GM21447 (cell line): ENCODE measurements at regions not wholly inside any gene's neighbourhood (a gene's known extent, or its start where the extent isn't known, plus 50 kb on each side); places are given as distances from the start of the nearest gene placed in this dataset.
"Not testable (repeated sequence)": the region's sequence is repeated elsewhere in the genome, so short reads cannot be mapped to it uniquely, and the experiment has no call there.

Experiments used
- ATAC-seq: cut with Tn5 transposase; IDR thresholded peaks from one replicate; pipeline ENCODE4 v1.9.1; 2021; ENCODE audit not compliant: unreplicated experiment

GRCh38 chr13:24617256-24618010 lies 62.8 kb upstream of the ATP12A start:
- no peak for ATAC-seq

GRCh38 chr13:24618011-24618955 lies 61.9 kb upstream of the ATP12A start:
- peak; percentile 82 for ATAC-seq

DNA sequence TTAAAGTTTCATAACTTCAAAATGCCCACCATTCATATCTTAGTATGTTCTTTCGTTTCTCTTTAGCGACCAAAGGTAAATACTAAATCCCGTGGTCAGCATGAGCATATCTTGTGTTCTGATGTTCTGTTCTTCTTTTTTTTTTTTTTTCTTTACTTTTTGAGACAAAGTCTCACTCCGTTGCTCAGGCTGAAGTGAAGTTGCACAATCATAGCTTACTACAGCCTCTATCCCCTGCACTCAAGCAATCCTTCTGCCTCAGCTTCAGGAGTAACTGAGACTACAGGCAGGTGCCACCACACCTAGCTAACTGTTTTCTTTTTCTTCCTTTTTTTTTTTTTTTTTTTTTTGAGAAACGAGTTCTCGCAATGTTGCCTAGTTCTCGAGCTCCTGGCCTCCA lies 60.9 kb upstream of the ATP12A start:
- no peak for ATAC-seq

DNA sequence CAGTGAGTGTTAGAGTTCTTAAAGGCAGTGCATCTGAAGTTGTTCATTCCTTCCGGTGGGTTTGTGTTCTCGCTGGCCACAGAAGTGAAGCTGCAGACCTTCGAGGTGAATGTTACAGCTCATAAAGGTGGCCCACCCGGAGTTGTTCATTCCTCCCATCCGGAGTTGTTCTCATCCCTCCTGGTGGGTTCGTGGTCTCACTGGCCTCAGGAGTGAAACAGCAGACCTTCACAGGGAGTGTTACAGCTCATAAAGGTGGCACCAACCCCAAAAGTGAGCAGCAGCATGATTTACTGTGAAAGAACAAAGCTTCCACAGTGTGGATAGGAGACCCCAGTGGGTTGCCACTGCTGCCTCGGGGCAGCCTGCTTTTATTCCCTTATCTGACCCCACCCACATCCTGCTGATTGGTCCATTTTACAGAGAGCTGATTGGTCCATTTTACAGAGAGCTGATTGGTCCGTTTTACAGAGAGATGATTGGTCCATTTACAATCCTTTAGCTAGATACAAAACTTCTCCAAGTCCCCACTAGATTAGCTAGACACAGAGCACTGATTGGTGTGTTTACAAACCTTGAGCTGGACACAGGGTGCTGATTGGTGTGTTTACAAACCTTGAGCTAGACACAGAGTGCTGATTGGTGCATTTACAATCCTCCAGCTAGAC lies 57.6 kb upstream of the ATP12A start:
- ATAC-seq = not testable (repeated sequence)

DNA sequence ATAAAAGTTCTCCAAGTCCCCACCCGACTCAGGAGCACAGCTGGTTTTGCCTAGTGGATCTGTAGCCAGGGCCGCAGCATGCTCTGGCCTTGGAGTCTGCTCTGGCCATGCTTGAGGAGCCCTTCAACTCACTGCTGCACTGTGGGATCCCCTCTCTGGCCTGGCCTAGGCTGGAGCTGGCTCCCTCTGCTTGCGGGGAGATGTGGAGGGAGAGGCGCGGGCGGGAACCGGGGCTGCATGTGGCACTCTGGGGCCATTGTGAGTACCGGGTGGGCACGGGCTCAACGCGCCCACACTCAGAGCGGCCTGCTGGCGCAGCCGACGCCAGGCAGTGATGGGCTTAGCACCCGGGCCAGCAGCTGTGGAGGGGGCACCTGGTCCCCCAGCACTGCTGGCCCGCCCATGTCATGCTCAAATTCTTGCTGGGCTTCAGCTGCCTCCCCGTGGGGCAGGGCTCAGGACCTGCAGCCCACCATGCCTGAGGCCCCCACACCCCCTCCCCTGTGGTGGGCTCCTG lies 57.0 kb upstream of the ATP12A start:
- ATAC-seq = no peak

DNA sequence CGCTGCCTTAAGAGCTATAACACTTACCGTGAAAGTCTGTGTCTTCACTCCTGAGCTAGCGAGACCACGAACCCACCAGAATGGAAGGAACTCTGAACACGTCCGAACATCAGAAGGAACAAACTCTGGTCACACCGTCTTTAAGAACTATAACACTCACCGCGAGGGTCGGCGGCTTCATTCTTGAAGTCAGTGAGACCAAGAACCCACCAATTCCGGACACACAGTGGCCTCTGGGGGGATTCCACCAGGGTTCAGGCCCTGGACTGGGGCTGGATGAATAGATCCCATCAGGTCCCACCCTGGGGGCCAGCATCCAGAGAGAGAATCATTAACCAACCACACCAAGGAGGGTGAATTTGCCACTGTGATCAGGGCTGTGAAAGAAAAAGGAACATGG lies 55.8 kb upstream of the ATP12A start:
- no peak for ATAC-seq

DNA sequence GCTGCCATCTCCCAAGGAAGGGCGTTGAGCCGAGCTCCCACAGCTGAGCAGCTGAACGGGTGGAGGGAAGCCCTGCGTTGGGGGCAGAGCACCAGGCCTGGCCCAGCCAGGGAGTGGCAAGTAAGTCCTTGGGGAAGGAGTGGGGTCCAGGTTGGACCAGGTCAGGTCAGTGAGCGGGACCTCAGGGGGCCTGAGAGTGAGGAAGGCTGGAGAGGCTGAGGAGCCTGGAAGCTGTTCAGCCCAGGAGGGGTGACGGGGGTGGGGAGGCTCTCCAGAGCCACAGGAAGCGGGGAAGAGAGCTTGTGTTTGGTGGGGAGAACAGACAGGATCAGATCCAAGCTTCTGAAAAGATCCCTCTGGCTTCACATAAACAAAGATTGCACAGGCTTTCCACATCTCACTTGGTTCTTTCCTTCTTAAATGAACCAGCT lies 55.4 kb upstream of the ATP12A start:
- no peak for ATAC-seq

DNA sequence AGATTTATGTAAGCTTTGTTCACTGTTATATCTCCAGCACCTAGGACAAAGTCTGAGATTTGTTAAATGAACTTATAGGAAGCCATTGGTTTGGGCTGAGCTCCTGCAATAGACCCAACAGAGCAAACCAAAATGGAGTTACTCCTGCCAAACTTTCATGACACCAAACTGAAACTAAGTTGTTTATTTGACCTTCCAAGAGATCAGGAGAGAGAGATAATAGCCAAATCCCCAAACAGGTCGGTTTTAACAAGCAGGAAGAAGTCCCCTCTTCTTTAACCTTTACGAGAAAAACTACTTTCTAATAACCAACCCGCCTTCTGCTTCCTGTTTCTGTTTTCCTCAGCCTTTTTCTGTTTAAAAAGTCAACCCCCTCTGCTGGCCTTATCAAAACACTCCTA lies 54.9 kb upstream of the ATP12A start:
- peak; percentile 69 for ATAC-seq

- no peak for ATAC-seq
Measured at GRCh38 chr13:24625870-24626849, 54.0 kb upstream of the ATP12A start.

- no peak for ATAC-seq
Measured at GRCh38 chr13:24627090-24627714, 53.0 kb upstream of the ATP12A start.

GRCh38 chr13:24627946-24628345 lies 52.3 kb upstream of the ATP12A start:
- ATAC-seq = no peak

- ATAC-seq = no peak
Measured at GRCh38 chr13:24629320-24629719, 50.9 kb upstream of the ATP12A start.

GRCh38 chr13:24630121-24630520 lies 50.1 kb upstream of the ATP12A start:
- ATAC-seq = no peak
